Duodenal mucosa (tissue), 2 donors: ENCODE measurements at regions not wholly inside any gene's neighbourhood (a gene's known extent, or its start where the extent isn't known, plus 50 kb on each side); places are given as distances from the start of the nearest gene placed in this dataset.
"Not testable (repeated sequence)": the region's sequence is repeated elsewhere in the genome, so short reads cannot be mapped to it uniquely, and the experiment has no call there.

ENCODE experiments used
- H3K27ac ChIP-seq: one replicate; pipeline ENCODE4 v1.7.0; 2013; ENCODE audit warnings: low read depth, low read length
- H3K27me3 ChIP-seq, 2 donors: one replicate each; pipeline ENCODE4 v1.7.0; 2013; ENCODE audit warnings: low read length in 2 of 2, control low read depth in 1 of 2; ENCODE audit not compliant: insufficient read depth in 2 of 2, control insufficient read depth in 1 of 2
- H3K36me3 ChIP-seq, 2 donors: one replicate each; pipeline ENCODE4 v1.7.0; 2013; ENCODE audit warnings: low read length in 2 of 2, control low read depth in 1 of 2; ENCODE audit not compliant: insufficient read depth in 2 of 2, control insufficient read depth in 1 of 2
- H3K4me1 ChIP-seq, 2 donors: one replicate each; pipeline ENCODE4 v1.7.0; 2013; ENCODE audit warnings: low read length in 2 of 2, control low read depth in 1 of 2; ENCODE audit not compliant: insufficient read depth in 2 of 2, control insufficient read depth in 1 of 2
- H3K4me3 ChIP-seq, 2 donors: one replicate each; pipeline ENCODE4 v1.7.0; 2013; ENCODE audit warnings: low read length in 2 of 2, low read depth in 1 of 2
- H3K9ac ChIP-seq, 2 donors: one replicate each; pipeline ENCODE4 v1.7.0; 2013; ENCODE audit warnings: low read length in 2 of 2, low read depth in 1 of 2
- H3K9me3 ChIP-seq, 2 donors: one replicate each; pipeline ENCODE4 v1.7.0; 2013; ENCODE audit warnings: low read length in 2 of 2, control low read depth in 1 of 2; ENCODE audit not compliant: control insufficient read depth in 1 of 2

DNA sequence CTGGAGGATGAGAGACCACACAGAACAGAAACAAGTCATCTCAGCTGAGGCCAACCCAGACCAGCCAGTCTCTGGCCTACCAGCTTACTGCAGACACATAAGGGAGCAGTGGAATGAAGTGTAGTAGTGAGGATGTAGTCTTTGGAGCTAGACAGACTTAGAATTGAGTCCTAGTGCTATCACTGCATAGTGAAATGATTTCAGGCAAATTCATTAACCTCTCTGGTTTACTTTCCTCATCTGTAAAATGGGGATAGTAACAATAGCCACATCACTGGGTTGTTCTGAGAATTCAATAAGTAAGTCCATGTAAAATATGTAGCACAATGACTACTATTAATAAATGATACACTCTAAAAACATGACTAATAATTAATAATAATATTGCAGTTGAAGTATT lies 383.8 kb downstream of the DLEU7 start:
- no peaks in the 10 kb centered on the region for H3K36me3 ChIP-seq
- H3K4me3 ChIP-seq, result no peak overlapping the region
- H3K9ac ChIP-seq, result no peak overlapping the region
- no peaks in the 10 kb centered on the region for H3K9me3 ChIP-seq
- H3K27ac ChIP-seq, result no peak overlapping the region
- no peaks in the 10 kb centered on the region for H3K4me1 ChIP-seq
- no peaks in the 10 kb centered on the region for H3K27me3 ChIP-seq

- no peak overlapping the region for H3K27ac ChIP-seq
- no peaks in the 10 kb centered on the region for H3K27me3 ChIP-seq
- H3K4me1 ChIP-seq, result no peaks in the 10 kb centered on the region
- H3K36me3 ChIP-seq, result no peaks in the 10 kb centered on the region
- H3K9ac ChIP-seq, result no peak overlapping the region
- H3K9me3 ChIP-seq, result no peaks in the 10 kb centered on the region
- H3K4me3 ChIP-seq, result no peak overlapping the region
These were observed 383.1 kb downstream of the DLEU7 start for GRCh38 chr13:50460358-50460757.

- Histone ChIP-seq H3K4me1 (no peaks in the 10 kb centered on the region), H3K36me3 (no peaks in the 10 kb centered on the region), H3K9ac (no peak overlapping the region)
These were observed 382.3 kb downstream of the DLEU7 start for GRCh38 chr13:50461189-50461588.

GRCh38 chr13:50463719-50464118 lies 379.8 kb downstream of the DLEU7 start:
- Histone ChIP-seq H3K27me3 (no peaks in the 10 kb centered on the region), H3K36me3 (no peaks in the 10 kb centered on the region), H3K4me3 (no peak overlapping the region), H3K9me3 (no peaks in the 10 kb centered on the region), H3K27ac (no peak overlapping the region), H3K9ac (no peak overlapping the region), H3K4me1 (no peaks in the 10 kb centered on the region)

More at GRCh38 chr13:50461189-50461588, 382.3 kb downstream of the DLEU7 start:
- Histone ChIP-seq H3K27ac (no peak overlapping the region), H3K4me3 (no peak overlapping the region), H3K27me3 (no peaks in the 10 kb centered on the region), H3K9me3 (no peaks in the 10 kb centered on the region)

DNA sequence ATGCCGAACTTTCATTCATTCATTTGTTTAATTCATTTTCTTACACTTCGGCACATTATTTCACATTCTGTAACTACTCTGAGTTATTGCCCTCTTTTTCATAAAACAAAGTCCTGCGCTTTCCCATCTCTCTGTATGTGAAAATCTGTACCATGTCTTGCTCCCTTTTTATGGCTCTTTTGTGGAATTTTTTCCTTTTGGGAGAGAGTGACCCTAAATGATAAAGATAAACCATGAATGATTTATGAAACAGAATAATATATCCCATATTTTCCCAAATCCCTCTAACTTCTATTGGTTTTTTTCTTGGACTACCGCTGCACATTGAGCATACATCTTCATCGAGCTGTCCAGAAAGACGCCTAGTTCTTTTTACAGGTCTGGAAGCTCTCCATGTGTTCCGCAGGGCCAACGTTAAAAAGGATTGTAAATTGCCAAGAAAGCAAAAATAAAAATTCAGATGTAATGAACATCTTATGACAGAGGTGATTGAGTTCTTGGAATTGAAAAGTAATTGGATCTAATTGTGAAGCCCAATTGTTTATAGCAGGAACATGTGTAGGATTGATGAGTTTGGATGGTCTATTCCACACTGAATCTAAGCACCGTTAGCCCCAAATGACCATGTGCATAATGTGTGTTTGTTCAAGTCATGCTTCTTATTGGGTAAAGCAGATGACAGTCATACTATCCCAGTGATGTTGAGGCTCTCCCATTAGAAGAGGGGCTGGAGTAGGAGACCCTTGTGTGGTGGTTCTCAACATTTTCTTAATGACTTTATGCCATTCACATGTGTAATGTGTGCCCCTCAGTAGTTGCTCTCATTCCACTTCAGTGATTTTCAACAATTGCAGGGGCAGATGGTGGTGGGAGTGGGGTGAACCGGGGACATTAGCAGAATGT lies 378.9 kb downstream of the DLEU7 start:
- H3K4me1 ChIP-seq, result no peaks in the 10 kb centered on the region
- H3K27ac ChIP-seq, result no peak overlapping the region
- H3K4me3 ChIP-seq, result no peak overlapping the region
- no peaks in the 10 kb centered on the region for H3K36me3 ChIP-seq
- H3K9ac ChIP-seq, result no peak overlapping the region
- H3K9me3 ChIP-seq, result no peaks in the 10 kb centered on the region
- H3K27me3 ChIP-seq, result no peaks in the 10 kb centered on the region

DNA sequence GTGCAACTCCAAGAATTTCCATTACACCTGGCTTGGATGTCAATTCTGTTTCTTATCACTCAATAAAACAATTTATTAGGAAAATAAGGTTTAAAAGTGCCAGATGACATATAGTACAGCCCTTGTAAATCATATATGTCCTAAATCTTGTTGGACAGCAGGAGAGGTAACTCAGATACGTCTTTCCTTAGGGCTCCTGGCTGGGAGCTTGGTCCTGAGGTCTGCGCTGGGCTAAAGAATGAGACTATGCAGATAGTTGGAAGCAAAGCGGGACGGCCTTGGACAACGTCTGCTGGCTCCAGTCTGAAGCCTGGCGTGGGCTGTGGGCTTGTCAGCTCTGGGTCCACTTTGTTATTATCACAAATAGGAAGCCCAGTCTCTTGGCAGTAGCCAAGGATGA lies 377.0 kb downstream of the DLEU7 start:
- no peaks in the 10 kb centered on the region for H3K36me3 ChIP-seq
- no peak overlapping the region for H3K27ac ChIP-seq
- H3K9me3 ChIP-seq, result no peaks in the 10 kb centered on the region
- H3K4me1 ChIP-seq, result no peaks in the 10 kb centered on the region
- no peak overlapping the region for H3K4me3 ChIP-seq
- no peak overlapping the region for H3K9ac ChIP-seq
- no peaks in the 10 kb centered on the region for H3K27me3 ChIP-seq

GRCh38 chr13:50467156-50468110 lies 376.1 kb downstream of the DLEU7 start:
- H3K27ac ChIP-seq, result no peak overlapping the region
- H3K4me3 ChIP-seq, result no peak overlapping the region
- no peaks in the 10 kb centered on the region for H3K27me3 ChIP-seq
- H3K9ac ChIP-seq, result no peak overlapping the region
- no peaks in the 10 kb centered on the region for H3K36me3 ChIP-seq
- H3K9me3 ChIP-seq, result no peaks in the 10 kb centered on the region
- no peaks in the 10 kb centered on the region for H3K4me1 ChIP-seq

- Histone ChIP-seq H3K36me3 (no peaks in the 10 kb centered on the region), H3K4me3 (no peak overlapping the region), H3K27ac (no peak overlapping the region)
These were observed 374.4 kb downstream of the DLEU7 start for GRCh38 chr13:50468849-50469669.

GRCh38 chr13:50473050-50473449 lies 370.4 kb downstream of the DLEU7 start:
- H3K9me3 ChIP-seq, H3K9ac ChIP-seq, H3K27ac ChIP-seq, H3K27me3 ChIP-seq, H3K4me3 ChIP-seq, H3K36me3 ChIP-seq, H3K4me1 ChIP-seq: not testable (repeated sequence)

More at GRCh38 chr13:50468849-50469669, 374.4 kb downstream of the DLEU7 start:
- no peaks in the 10 kb centered on the region for H3K27me3 ChIP-seq
- H3K4me1 ChIP-seq, result no peaks in the 10 kb centered on the region
- no peak overlapping the region for H3K9ac ChIP-seq
- H3K9me3 ChIP-seq, result no peaks in the 10 kb centered on the region
